Dermis microvascular lymphatic vessel endothelial cell (primary cell): ENCODE measurements at regions not wholly inside any gene's neighbourhood (a gene's known extent, or its start where the extent isn't known, plus 50 kb on each side); places are given as distances from the start of the nearest gene placed in this dataset.

Experiments
- DNase-seq, 2 donors: peaks; one replicate each; pipeline versions ENCODE4 v3.0.0 to v3.0.0-alpha.2; 2010; ENCODE audit warnings: low read depth in 2 of 2

- no peak for DNase-seq
These were observed 191.7 kb downstream of the TRIM27 start for GRCh38 chr6:28732052-28732451.

- DNase-seq = no peak
These were observed 189.3 kb downstream of the TRIM27 start for GRCh38 chr6:28734443-28734959.

- DNase-seq = no peak
These were observed 187.7 kb downstream of the TRIM27 start for GRCh38 chr6:28736121-28736520.

GRCh38 chr6:28737750-28738395 lies 185.9 kb downstream of the TRIM27 start:
- no peak for DNase-seq

GRCh38 chr6:28738396-28738765 lies 185.4 kb downstream of the TRIM27 start:
- DNase-seq = no peak

GRCh38 chr6:28741363-28741762 lies 182.4 kb downstream of the TRIM27 start:
- DNase-seq = no peak

GRCh38 chr6:28742668-28743270 lies 181.0 kb downstream of the TRIM27 start:
- peak in 1 of 2 donors; percentile 8 for DNase-seq

GRCh38 chr6:28743271-28743789 lies 180.5 kb downstream of the TRIM27 start:
- no peak for DNase-seq

GRCh38 chr6:28747083-28747630 lies 176.6 kb downstream of the TRIM27 start:
- DNase-seq = no peak

- peak in 1 of 2 donors; percentile 41 for DNase-seq
These were observed 176.1 kb downstream of the TRIM27 start for GRCh38 chr6:28747631-28748157.

- DNase-seq = no peak
These were observed 175.6 kb downstream of the TRIM27 start for GRCh38 chr6:28748192-28748591.

- no peak for DNase-seq
These were observed 172.8 kb downstream of the TRIM27 start for GRCh38 chr6:28750926-28751458.

GRCh38 chr6:28751514-28751913 lies 172.3 kb downstream of the TRIM27 start:
- no peak for DNase-seq

GRCh38 chr6:28751963-28752350 lies 171.8 kb downstream of the TRIM27 start:
- no peak for DNase-seq

- DNase-seq = no peak
These were observed 166.2 kb downstream of the TRIM27 start for GRCh38 chr6:28757429-28758045.

GRCh38 chr6:28758046-28758817 lies 165.6 kb downstream of the TRIM27 start:
- no peak for DNase-seq

GRCh38 chr6:28758818-28759235 lies 165.0 kb downstream of the TRIM27 start:
- no peak for DNase-seq

GRCh38 chr6:28764014-28764723 lies 159.6 kb downstream of the TRIM27 start:
- no peak for DNase-seq

GRCh38 chr6:28764761-28765282 lies 159.0 kb downstream of the TRIM27 start:
- no peak for DNase-seq

GRCh38 chr6:28765978-28766351 lies 157.8 kb downstream of the TRIM27 start:
- no peak for DNase-seq
